HG03064 (cell line): ENCODE measurements at regions not wholly inside any gene's neighbourhood (a gene's known extent, or its start where the extent isn't known, plus 50 kb on each side); places are given as distances from the start of the nearest gene placed in this dataset.

Source experiments
- ATAC-seq: cut with Tn5 transposase; IDR thresholded peaks from one replicate; pipeline ENCODE4 v1.9.1; 2021; ENCODE audit warnings: low read depth; ENCODE audit not compliant: unreplicated experiment

DNA sequence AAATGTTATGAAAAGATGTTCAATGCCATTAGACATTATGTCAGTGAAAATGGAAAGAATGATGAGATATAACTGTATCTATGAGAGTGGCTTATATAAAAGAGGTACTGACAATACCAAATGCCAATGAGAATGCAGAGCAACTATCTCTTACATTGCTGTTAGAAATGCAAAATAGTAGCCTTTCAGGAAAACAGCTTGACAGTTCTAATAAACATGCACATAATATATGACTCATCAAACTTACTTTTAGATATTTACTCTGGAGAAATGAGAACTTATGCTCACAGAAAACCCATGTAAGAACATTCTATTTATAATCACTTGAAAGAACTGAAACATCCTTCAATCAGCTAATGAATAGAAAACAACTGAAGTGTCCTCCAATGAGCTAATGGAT is 996.7 kb upstream of the ADGRL4 start:
- no peak for ATAC-seq

- ATAC-seq = no peak
Measured at GRCh38 chr1:79988401-79988800, 981.9 kb upstream of the ADGRL4 start.

- no peak for ATAC-seq
Measured at GRCh38 chr1:79982211-79982610, 975.7 kb upstream of the ADGRL4 start.

- no peak for ATAC-seq
Measured at GRCh38 chr1:79981481-79981880, 975.0 kb upstream of the ADGRL4 start.

GRCh38 chr1:79979346-79979745 is 972.8 kb upstream of the ADGRL4 start:
- ATAC-seq = no peak

DNA sequence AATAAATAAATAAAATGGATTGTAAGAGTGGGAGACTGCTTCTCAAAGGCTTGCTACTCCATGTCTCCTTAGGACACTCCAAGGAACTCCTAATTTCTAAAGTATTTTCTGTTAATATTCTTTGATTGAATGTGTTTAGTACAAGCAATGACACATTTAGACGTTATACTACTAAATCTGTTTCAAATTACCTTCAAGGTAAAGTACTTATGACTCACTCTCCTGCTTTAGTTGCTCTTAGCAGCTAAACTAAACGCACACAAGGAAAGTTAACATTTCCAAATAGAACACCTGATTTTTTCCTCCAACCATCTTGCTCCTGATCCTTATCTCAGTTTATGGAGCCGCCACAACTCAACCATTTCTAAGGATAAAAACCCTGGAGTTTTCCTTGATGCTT is 969.8 kb upstream of the ADGRL4 start:
- ATAC-seq = no peak

GRCh38 chr1:79974659-79975058 is 968.1 kb upstream of the ADGRL4 start:
- no peak for ATAC-seq

- ATAC-seq = no peak
Measured at GRCh38 chr1:79969886-79970285, 963.4 kb upstream of the ADGRL4 start.

DNA sequence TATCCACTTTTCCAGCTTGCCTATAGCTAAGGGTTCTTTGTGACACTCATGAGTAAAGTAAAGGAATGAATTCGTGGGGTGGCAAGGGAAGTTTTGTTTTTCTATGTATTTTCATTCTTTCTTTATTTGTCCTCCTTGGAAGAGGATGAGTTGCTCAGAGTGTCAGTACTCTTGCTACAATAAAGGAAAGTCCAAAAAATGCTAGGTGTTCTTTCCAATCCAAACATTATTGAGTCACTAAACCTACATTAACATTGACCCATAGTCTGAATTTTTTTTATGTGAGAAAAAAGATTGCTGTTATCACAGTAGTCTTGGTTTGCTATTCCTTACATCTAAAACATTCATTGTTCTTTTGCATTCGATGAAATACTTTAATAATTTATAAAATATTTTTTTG is 959.9 kb upstream of the ADGRL4 start:
- no peak for ATAC-seq

DNA sequence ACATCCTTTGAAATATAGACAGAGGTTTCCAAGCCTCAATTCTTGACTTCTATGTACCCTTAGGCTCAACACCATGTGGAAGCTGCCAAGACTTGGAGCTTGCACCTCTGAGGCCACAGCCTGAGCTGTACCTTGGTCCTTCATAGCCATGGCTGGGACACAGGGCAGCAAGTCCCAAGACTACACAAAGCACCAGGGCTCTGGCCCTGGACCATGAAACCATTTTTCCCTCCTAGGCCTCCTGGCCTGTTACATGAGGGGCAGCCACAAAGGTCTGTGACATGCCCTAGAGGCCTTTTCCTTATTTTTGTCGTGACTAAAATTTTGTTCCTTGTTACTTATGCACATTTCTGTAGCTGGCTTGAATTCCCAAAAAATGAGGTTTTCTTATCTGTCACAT is 953.1 kb upstream of the ADGRL4 start:
- ATAC-seq = no peak

GRCh38 chr1:79955966-79956365 is 949.4 kb upstream of the ADGRL4 start:
- no peak for ATAC-seq

DNA sequence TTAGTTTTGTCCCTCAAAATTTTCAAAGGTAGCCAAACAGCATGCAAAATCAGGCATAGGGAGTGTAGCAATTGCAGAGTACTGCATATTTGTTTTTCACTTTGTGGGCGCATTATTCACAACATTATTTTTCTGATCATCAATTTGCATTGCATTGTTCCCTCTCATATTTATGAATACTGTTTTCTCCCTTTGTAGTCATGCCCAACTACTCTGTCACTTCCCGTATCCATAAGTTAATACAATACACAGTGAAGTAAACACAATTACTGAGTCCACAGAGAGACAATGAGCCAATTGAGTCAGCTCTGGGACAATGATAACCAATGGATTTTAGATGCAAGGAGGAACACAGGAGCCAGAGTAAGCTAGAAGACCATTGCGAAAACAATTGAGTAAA is 944.0 kb upstream of the ADGRL4 start:
- no peak for ATAC-seq

DNA sequence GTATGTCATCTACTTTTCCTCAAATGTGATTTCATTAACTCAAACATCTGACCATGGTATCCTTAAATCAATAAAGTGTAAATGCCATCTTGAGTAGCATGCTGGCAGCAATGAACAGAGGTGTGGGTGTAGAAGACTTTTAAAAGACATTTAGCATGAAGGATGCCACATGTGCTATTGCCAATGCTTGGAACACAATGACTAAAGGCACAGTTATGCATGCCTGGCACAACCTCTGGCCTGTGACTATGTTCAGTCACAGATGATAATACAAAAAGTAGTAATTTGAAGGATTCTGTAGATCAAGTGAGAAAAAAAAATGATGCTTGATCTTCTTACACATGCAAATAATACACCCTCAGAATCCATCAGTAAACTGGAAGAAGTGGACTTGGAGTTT is 938.9 kb upstream of the ADGRL4 start:
- ATAC-seq = no peak

DNA sequence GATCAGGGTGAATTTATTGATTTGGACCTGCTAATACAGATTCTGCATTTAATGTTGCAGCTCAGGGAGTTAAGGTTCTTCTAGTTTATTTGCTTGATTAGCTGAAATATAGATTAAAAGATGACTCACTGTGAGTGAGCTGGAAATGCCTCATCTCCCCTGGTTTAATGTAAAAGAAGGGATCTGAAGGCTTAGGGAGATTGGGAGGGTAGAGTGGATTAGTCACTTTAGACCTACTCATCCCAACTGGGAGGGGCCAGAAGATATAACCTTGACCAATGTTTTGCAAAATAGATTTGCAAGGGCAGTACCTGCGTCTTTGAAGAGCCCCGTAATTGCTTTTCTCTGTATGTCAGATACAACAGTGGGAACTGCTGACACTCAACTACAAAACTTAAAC is 922.8 kb upstream of the ADGRL4 start:
- no peak for ATAC-seq

- ATAC-seq = no peak
Measured at GRCh38 chr1:79928901-79929300, 922.4 kb upstream of the ADGRL4 start.

DNA sequence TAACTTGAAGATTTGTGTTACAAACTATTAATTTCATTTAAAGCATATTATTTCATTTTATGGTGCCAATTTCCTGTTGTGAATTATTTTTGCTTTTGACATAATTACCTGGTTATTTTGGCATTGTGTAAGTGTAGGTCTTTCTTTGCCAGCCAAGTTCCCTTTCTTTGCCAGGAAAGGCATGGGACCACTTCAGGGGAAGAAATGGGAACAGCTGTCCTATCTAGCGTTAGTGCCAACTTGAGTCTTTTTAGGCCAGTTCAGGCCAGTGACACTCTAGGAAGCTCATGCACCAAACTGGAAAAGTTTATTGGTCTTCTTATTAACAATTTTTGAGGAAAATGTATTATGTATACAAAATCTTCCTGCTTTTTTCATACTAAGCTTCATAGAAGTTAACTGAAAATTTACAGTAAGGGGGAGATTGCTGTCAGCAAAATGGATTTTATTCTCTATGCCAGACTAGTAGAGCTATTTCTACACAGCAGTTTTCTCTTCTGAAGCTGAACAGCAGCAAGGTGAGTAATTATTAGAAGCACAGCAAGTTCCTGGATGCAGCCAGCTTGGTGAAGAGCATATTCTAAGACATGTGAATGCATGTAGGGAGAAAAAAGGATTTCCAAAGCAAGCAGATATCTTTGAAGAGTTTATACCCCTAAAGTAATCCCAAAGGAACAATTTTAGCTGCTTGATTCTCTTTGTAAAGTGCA is 914.6 kb upstream of the ADGRL4 start:
- ATAC-seq = no peak

- no peak for ATAC-seq
Measured at GRCh38 chr1:79914896-79915295, 908.4 kb upstream of the ADGRL4 start.

- ATAC-seq = no peak
Measured at GRCh38 chr1:79912813-79913212, 906.3 kb upstream of the ADGRL4 start.

- ATAC-seq = no peak
Measured at GRCh38 chr1:79903321-79903720, 896.8 kb upstream of the ADGRL4 start.

- ATAC-seq = no peak
Measured at GRCh38 chr1:79902418-79902817, 895.9 kb upstream of the ADGRL4 start.

- no peak for ATAC-seq
Measured at GRCh38 chr1:79899914-79900313, 893.4 kb upstream of the ADGRL4 start.

GRCh38 chr1:79896140-79896539 is 889.6 kb upstream of the ADGRL4 start:
- ATAC-seq = no peak

DNA sequence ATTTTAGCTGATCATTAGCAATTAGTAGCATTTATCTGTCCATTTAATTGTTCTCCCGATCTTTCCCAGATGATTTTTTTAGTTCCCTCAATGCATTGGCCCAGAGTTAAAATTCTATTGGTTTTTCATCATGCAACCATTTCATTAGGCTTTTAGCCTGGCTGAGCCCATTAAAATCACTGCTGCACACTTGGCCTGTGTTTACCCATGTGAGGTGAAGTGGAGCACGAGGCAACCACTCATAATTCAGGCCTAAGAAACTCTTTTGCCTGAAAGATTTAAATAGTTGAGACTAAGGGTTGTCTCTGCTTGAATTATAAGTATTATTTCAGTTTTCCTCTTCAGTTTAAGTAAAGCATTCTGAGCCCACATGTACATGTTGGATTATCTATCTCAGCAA is 889.0 kb upstream of the ADGRL4 start:
- no peak for ATAC-seq
